GM19351 (cell line): ENCODE measurements at regions not wholly inside any gene's neighbourhood (a gene's known extent, or its start where the extent isn't known, plus 50 kb on each side); places are given as distances from the start of the nearest gene placed in this dataset.

Experiments used
- ATAC-seq: cut with Tn5 transposase; IDR thresholded peaks from one replicate; pipeline ENCODE4 v1.9.1; 2021; ENCODE audit warnings: mild to moderate bottlenecking, moderate library complexity; ENCODE audit not compliant: unreplicated experiment

- no peak for ATAC-seq
Observed at GRCh38 chr13:70430256-70430655, 322.0 kb upstream of the KLHL1 start.

- no peak for ATAC-seq
Observed at GRCh38 chr13:70424928-70425327, 316.7 kb upstream of the KLHL1 start.

- no peak for ATAC-seq
Observed at GRCh38 chr13:70424428-70424827, 316.2 kb upstream of the KLHL1 start.

GRCh38 chr13:70415136-70415535 is 306.9 kb upstream of the KLHL1 start:
- ATAC-seq, result no peak

- ATAC-seq, result no peak
Observed at GRCh38 chr13:70408865-70409264, 300.6 kb upstream of the KLHL1 start.

- no peak for ATAC-seq
Observed at GRCh38 chr13:70407486-70407885, 299.2 kb upstream of the KLHL1 start.

GRCh38 chr13:70405266-70405665 is 297.0 kb upstream of the KLHL1 start:
- no peak for ATAC-seq

- no peak for ATAC-seq
Observed at GRCh38 chr13:70394031-70394548, 285.8 kb upstream of the KLHL1 start.

GRCh38 chr13:70391678-70392077 is 283.4 kb upstream of the KLHL1 start:
- ATAC-seq, result no peak

- no peak for ATAC-seq
Observed at GRCh38 chr13:70390968-70391367, 282.7 kb upstream of the KLHL1 start.

GRCh38 chr13:70390064-70390463 is 281.8 kb upstream of the KLHL1 start:
- ATAC-seq, result no peak

GRCh38 chr13:70388935-70389334 is 280.7 kb upstream of the KLHL1 start:
- no peak for ATAC-seq

GRCh38 chr13:70386919-70387318 is 278.7 kb upstream of the KLHL1 start:
- no peak for ATAC-seq

GRCh38 chr13:70385852-70386251 is 277.6 kb upstream of the KLHL1 start:
- ATAC-seq, result no peak

GRCh38 chr13:70384156-70384555 is 275.9 kb upstream of the KLHL1 start:
- ATAC-seq, result no peak

GRCh38 chr13:70380809-70381208 is 272.6 kb upstream of the KLHL1 start:
- no peak for ATAC-seq

GRCh38 chr13:70375718-70376117 is 267.5 kb upstream of the KLHL1 start:
- no peak for ATAC-seq

GRCh38 chr13:70370924-70371323 is 262.7 kb upstream of the KLHL1 start:
- ATAC-seq, result no peak

GRCh38 chr13:70366720-70367119 is 258.5 kb upstream of the KLHL1 start:
- no peak for ATAC-seq

GRCh38 chr13:70363991-70364390 is 255.7 kb upstream of the KLHL1 start:
- ATAC-seq, result no peak

GRCh38 chr13:70362820-70363570 is 254.7 kb upstream of the KLHL1 start:
- no peak for ATAC-seq

- ATAC-seq, result no peak
Observed at GRCh38 chr13:70357031-70357430, 248.8 kb upstream of the KLHL1 start.

GRCh38 chr13:70353096-70353495 is 244.8 kb upstream of the KLHL1 start:
- no peak for ATAC-seq
